HuH-7.5 (cell line): ENCODE measurements at regions not wholly inside any gene's neighbourhood (a gene's known extent, or its start where the extent isn't known, plus 50 kb on each side); places are given as distances from the start of the nearest gene placed in this dataset.

Experiments
- DNase-seq: peaks from one replicate; pipeline ENCODE4 v3.0.0; 2011; ENCODE audit warnings: low spot score

DNA sequence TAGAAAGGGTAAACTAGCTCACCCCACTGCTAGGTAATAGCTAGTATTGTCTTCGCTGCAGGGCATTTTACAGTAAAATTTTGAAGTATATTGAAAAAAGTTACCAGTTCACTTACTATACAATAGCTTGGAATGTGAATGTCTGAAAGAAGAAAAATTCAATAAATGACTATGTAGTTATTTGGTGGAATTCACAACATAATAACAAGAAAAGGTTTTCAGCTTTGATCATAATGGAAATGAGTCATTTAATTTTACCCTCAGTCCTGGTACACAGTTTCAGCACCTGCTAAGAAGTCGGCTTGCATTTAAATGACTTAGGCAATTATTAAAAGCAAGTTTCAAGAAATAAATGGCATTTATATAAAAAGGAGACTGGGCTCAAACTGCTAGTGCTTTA lies 90.4 kb downstream of the NUP35 start:
- no peak for DNase-seq

DNA sequence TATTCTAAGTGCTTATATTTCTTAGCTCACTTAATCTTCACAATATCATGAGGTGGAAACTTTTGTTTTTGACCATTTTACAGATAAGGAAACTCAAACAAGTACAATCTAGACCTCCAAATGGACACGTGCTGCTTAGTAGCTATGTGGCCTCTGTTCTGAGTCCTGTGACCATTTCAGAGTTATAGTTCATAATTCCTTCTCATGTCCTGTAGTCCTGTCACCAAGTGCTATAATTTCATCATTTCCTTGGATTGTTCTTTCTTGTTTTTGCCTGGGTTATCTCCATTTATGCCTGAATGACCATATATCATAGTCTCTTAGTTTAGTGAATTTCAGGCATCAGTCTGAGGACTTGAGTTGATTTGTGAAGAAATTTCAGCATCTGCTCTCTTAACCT lies 91.7 kb downstream of the NUP35 start:
- no peak for DNase-seq

DNA sequence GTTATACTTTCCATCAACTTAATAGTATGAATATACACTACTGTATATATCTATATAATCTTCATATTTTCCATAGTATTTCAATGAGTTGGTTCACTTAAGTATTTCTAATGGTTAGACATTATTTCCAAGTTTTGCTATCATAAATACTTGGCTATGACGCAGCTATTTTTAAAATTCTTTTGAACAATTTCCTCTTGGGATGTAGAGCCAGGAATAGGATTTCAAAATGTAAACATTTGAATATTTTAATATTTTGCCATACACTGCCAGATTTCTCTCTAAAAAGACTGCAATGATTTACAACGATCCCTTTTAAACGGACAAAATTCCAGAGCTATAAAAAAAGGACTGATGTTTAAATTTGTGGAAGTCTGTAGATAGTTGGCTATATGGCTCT lies 95.6 kb downstream of the NUP35 start:
- no peak for DNase-seq

DNA sequence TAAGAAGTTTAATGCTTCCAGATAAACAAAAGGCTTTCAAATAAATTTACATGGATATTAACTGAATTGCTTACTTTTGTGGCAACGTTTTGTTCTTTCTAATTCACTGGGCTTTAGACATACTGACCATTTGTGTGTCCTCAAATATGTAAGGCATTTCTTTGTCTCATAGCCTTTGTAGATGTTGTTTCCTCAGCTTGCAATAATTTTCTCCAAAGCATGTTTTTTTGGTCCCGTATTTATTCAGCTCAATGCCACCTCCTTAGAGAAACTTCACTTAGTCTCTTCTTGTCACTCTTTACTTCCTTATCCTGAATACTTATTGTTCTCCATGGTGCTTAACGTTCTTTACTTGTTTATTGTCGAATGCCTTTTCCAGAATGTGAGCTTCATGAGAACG lies 98.5 kb downstream of the NUP35 start:
- no peak for DNase-seq

DNA sequence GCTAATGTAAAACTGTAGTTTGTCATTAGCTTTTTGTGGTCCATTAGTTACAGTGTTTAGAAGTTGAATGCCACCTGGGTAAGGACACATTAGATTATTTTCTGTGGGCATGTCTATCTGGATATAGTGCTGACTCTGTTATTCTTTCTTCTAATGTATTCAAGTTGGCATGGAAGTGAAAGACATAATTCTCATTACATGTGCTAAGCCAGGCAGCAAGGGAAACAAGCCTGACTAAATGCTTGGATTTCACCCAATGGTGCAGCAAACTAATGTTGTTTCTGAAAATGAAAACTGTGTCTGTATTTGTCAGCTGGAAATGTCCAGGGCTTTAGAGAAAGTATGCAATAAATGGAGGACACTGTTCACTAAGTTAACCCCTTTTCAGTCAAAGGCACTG lies 100.7 kb downstream of the NUP35 start:
- DNase-seq: no peak

DNA sequence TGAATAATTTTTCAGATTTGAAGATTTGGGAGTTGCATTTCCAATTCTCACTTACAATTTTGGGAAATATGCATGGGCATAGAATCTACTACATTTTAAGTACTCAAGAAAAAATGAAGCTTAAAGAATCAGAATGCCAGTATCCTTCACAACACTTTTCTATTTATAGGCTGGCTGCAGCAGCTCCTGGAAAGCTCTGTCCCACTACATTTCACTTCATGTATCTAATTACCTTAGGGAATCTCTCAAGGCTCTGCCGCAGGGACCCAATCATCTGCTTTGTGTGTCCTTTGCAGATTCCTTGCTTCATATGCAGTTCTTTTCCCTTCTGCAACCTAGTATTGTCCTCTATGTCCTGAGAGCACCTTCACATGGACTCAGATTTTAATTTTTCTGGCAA lies 102.9 kb downstream of the NUP35 start:
- DNase-seq: no peak

DNA sequence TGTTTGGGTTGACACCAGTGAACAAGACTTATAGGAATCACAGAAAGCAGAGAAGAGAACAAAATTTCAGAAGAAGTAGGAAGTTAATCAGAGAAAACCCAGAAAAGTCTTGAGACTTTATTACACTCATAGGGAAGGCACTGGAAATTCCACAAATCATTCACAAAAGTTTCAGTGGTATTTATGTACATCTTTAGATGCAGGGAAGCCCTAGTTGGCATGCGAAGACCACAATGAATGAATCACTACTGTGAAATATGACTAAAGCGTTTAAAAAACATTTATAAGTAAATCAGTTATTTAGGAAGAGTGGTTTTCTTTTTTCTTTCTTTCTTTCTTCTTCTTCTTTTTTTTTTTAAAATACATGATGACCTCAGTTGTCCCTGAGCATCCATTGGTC lies 105.1 kb downstream of the NUP35 start:
- no peak for DNase-seq

DNA sequence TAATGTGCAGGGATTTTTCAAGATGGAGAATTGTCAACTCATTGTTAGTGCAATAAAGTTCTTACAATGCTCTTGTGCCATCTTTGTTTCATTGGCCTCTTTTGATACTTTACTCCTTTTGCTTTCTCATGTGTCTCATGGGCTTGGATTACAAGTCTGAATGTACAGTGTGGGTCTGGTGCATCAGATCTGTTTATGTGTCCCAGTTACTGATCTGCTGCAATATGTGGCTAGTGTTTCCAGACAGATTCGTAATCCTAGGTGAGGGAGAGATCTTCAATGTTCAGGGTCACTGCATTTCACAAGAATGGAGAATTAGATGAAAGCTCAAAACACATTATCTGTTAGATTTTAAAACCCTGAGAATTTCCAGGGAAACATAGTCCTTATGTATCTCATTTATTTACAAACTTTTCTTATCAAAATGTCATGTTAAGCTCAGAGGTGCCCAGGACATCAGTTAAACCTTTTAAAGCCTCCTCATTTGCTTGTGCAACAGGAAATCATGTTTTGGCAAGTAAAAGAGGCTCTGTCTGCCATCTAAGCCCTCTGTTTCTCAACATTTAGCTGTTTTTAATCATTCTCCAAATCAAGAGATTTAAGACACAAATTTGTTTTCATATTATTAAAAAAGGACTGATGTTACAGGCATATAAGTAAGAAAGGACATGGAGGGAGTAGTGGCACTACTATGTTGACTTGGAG lies 108.1 kb downstream of the NUP35 start:
- DNase-seq: no peak

DNA sequence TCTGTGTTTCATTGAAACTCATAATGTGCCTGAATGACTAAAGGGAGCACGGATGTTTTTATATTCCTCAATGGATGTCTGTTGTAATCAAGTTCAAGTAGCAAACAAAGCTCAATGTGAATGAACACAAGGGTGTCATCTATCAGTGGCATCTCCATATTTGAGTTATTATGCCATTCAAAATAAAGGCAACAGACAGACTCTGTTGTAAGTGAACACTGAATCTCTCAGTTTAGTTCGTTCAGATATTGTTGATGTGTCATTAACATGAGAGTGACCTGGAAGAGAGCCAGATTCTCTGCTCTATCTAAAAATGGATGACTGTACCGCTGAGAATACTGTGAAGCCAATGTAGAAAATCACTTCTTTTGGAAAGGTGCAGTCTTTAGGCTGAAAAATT lies 118.7 kb downstream of the NUP35 start:
- DNase-seq: no peak

DNA sequence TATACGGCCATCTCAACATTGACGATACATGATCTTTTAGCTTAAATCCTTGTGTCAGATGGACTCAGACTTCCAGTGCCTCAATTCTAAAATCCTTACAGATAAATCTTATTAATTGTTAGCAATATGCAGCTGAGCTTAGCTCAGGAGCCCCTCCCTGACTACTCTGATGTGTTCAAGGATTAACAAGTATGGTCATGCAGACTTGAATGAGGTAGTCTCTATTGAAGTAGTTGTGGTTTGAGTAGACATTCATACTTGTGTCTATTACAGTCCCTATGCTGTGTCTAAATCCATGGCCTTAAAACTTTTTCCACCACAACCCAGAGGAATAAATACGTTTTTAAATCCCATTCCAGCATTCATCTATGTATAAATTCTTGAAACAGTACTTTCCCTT lies 119.5 kb downstream of the NUP35 start:
- DNase-seq: no peak

DNA sequence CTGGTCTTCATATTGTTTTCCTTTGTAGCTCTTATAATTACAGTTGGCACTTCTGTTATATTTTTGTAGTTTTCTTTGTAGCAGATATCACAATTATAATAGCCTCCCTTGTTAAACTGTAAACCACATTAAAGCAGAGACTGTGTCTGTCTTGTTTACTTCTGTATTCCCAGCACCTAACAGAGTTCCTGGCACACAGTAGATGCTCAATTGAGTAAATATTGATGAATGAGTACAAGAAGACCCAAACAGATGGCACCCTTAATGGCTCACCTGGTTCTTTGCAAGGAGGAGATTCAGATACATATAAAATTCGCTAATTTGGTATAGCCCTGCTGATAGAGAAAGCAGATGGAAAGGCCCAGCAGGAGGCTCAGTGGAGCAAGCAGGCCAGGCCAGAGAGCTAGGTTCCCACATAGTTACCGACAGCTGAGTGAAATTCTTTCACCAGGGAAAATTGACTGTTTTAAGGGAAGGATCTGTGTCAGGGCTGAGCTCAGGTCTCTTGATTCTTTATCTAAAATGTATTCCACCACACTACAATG lies 120.1 kb downstream of the NUP35 start:
- DNase-seq: no peak

DNA sequence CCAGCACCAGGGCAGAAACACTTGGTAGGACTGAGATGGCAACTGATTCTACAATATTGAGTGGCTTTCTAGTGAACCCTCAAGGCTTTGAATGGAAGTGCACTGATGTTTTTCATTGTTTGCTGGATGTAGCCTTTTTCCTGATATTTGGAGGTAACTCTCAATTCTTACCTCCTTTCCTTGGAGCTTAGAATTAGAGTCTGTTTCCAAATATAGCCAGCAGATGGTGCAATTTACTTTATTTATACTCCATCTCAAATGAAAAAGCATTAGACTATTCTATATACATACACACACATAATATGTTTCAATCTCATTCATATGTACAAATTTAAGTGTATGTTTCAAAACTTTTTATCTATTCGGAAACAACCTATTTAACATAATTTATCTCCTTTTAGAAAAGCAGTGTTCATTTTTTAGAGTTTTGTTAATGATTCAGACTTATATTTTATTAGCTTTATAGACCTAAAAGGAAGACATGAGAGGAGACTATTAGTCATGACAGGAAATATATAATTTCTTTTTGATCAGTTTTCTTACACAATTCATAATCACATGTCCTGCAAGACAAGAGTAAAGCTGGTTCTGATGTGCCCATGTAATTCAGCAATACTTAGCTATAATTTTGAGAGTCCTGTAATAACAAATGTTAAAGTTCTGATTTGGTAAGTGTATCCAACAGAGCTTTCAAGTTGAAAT lies 124.8 kb downstream of the NUP35 start:
- DNase-seq: peak; percentile 12

DNA sequence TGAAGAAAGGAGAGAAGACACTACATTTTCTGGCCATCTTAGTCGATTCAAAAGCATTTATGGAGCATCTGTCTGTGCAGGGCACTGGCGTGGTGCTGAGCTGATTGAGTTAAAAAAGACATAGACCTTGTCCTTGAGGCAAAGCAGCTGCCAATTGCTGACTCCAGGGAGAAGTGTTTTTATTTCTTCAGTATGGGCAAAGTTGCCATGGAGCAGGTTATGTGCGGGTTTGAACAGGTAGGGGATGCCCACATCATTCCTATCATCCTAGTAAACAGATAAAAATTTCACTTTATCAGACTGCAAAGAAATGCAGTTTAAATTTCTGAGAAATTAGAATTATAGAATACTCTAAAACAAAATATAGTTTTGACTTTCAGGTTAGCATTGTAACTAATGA lies 125.8 kb downstream of the NUP35 start:
- DNase-seq: no peak

DNA sequence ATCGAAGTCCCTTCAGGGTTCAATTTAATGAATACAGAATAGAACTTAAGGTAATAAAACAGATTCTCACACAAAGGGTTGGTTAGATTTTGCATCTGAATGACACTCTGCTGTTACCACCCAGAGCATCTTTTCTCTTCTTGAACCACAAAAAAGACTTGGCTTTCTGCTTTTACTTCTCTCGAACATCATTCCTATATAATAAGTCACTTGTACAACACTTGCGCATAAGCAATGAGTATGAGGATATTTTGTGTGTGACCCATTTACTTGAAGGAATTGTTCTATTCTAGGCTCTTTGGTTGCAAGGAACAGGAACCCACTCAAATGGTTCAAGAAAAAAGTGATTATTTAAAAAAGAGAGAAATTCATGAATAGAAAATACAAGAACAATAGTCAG lies 126.2 kb downstream of the NUP35 start:
- no peak for DNase-seq

DNA sequence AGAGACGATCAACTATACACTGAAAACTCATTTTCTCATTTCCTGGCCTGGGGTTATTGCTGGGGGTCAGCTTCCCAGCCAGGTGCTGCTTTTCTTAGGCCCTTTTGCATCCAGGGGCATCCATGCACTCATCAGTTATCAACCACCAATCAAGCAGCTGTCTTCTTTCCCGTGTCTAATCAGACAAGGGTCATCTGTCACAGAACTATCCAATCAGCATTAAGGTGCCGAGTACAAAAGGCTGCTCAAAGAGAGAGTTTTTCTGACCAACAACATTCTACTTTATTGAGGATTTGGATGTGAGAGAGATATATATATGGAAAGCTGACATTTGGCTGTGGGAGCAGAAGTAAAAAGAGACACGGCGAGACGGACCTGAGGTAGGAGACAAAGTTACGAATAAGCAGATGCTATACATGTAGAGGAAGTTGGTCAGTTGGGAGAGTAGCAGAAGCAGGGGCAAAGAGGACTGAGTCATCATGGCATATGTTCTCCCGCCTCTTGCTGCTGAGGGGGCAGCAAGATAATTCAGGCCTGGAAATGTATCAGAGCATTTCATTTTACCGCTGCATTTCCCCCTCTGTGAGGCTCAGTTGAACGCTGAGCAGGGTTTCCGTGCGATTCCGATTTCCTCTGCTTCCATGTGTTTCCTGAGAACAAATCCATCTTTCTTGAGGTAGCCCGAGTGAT lies 129.3 kb downstream of the NUP35 start:
- DNase-seq: no peak

DNA sequence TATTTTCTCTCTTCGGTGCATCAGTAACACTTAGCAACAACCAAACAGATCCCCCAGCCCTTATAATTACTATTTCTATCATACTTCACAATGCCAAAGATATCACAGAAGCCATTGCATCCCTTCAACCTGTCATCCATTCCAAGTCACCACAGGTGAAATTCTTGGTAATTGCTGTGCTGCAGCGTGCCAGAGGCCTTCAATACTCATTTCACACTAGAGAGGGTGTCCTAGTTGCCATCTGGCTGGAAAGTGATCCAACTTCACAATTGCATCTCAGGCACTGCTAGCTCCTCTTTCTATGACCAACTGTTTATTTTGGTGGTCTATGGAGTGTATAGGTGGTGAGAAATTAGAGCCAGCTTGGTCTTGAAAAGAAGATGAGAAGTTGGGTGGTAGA lies 131.2 kb downstream of the NUP35 start:
- no peak for DNase-seq

DNA sequence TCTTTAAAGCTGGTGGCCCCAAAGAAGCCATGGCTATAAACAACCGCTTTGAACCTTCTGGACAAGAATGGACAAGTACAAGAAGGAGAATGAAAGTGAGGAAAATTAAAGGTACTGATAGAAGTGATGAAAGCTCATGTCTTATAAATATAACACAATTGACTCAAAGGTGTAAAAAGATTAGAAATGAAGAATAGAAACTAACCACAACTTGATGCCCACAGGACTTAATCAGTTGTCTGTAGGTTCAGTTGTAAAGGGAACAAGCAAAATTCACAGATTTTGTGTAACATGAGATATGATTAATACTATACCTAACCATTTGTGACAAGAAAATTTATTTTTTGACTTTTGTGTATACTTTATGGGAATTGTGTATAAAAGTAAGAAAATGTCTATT lies 135.7 kb downstream of the NUP35 start:
- DNase-seq: no peak

DNA sequence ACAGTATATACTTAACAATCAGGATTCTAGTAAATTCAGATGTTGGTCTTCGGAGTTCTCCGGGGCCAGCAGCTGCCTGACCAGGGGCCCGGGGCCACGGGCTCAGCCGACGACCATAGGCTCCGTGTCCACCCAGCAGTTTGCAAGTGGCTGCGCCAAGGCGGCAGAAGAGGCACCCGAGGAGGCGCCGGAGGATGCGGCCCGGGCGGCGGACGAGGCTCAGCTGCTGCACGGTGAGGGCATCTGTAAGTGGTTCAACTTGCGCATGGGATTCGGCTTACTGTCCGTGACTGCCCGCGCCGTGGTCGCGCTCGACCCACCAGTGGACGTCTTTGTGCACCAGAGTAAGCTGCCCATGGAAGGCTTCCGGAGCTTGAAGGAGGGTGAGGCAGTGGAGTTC lies 136.3 kb downstream of the NUP35 start:
- DNase-seq: no peak

DNA sequence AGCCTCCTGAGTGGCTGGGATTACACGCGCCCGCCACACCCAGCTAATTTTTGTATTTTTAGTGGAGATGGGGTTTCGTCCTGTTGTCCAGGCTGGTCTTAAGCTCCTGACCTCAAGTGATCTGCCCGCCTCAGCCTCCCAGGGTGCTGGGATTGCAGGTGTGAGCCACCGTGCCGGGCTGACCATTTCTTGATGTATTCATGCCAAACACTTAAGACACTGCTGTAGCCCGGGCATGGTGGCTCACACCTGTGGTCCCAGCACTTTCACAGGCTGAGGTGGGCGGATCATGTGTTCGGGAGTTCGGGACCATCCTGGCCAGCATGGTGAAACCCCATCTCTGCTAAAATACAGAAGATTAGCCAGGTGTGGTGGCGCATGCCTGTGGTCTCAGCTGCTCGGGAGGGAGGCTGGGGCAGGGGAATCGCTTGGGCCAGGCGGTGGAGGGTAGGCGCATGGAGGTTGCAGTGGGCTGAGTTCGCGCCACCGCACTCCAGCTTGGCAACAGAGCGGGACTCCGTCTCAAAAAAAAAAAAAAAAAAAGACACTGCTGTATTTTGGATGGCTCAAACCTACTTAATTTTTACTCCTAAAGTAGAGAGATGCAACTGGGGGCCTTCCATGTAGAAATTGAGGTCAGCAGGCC lies 140.8 kb downstream of the NUP35 start:
- no peak for DNase-seq

DNA sequence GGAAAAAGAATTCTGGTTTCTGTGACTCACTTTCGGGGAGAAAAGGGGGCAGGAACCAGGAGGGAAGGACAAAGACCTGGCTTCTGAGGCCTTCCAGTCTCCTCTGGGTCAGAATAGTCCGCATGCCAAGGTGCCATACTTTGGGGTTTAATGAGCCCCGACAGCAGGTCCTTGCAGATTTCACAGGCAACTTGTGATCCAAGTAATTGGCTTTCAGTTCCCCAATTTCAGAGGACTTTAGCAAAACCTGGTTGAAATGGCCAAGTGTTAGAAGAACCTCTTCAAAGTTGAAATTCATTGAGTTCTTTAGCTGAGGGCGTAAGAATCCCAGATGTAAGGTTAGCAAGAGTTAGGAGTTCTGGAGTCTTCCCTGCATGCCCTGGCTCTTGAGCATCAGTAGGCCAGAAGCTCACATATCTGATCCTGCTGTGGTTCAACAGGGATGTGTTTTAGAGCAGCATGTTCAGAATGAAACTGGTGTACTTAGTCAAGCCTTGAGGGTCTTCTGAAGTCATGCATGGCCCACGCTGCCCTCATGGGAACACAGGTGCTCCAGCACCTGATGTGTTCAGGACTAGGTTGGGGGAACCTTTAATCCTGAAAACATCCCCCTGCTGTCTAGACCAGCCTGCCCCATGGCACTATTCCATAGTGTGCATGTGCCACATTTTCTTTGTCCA lies 143.0 kb downstream of the NUP35 start:
- no peak for DNase-seq

DNA sequence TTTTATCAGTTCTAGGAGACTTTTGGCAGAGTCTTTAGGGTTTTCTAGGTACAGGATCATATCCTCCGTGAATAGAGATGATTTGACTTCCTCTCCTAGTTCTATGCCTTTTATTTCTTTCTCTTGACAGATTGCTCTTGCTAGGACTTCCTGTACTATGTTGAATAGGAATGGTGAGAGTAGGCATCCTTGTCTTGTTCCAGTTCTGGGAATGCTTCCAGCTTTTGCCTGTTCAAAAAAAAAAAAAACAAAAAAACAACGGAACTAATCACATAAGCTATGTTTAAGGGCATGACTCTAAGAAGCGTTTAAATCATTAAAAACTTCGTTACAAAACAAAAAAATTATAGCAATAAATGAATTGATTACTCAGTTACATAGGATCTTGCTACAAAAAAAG lies 145.7 kb downstream of the NUP35 start:
- DNase-seq: no peak

DNA sequence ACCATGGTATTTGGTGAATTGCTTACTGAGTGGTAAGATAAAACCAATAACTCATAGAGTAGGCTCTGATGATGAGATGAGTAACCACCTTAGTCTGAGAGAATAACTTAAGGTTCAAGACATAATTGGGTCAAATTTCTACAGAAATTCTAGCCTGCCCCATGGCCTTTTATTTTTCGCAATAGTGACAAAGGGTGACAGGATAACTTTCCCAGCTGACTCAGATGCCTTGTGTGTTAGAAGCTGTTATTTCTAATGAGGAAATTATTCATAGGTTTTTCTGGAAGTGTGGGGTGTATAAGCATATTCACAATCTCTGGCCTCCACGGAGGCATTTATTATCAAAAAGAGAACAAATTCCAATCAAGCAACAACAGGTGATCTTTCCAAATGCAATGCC lies 159.0 kb downstream of the NUP35 start:
- DNase-seq: no peak
